K562 (cell line): ENCODE measurements at regions not wholly inside any gene's neighbourhood (a gene's known extent, or its start where the extent isn't known, plus 50 kb on each side); places are given as distances from the start of the nearest gene placed in this dataset.

Experiments used
- CTCF ChIP-seq, 3 experiments: IDR thresholded peaks in 2 of 3; conservative IDR thresholded peaks in 1 of 3; 2 replicates each; pipeline ENCODE4 v1.5.1; 2011 to 2012; ENCODE audit warnings: low read length in 3 of 3, mild to moderate bottlenecking in 3 of 3, control low read depth in 2 of 3, improper control_type of control experiment in 1 of 3, inconsistent platforms in 1 of 3, low read depth in 1 of 3, mixed read lengths in 1 of 3, moderate library complexity in 1 of 3; ENCODE audit not compliant: insufficient read depth in 2 of 3
- DIDO1 ChIP-seq: fragments of 450-650 bp; IDR thresholded peaks from 2 replicates; pipeline ENCODE4 v1.6.1; 2016; ENCODE audit warnings: low read depth, missing biosample characterization, missing genetic modification characterization
- EHMT2 ChIP-seq: fragments of 450-650 bp; IDR thresholded peaks from 2 replicates; pipeline ENCODE4 v1.6.1; 2018; ENCODE audit warnings: antibody characterized with exemption
- EZH2 ChIP-seq: IDR thresholded peaks from 2 replicates; pipeline ENCODE4 v1.6.1; 2012; ENCODE audit warnings: low read depth, mild to moderate bottlenecking, inconsistent platforms, low read length, borderline replicate concordance
- KDM1A ChIP-seq, 2 experiments: fragments of 450-650 bp; IDR thresholded peaks; 2 replicates each; pipeline ENCODE4 v1.6.1; 2016; ENCODE audit warnings: mild to moderate bottlenecking in 2 of 2
- POLR2AphosphoS5 ChIP-seq: IDR thresholded peaks from 2 replicates; pipeline ENCODE4 v1.6.1; 2011; ENCODE audit warnings: mild to moderate bottlenecking, low read depth, low read length, moderate library complexity; ENCODE audit not compliant: control insufficient read depth, insufficient read depth
- RNF2 ChIP-seq: sonication (generic); IDR thresholded peaks from 2 replicates; pipeline ENCODE4 v1.6.1; 2016
- STAG1 ChIP-seq: sonication (generic); formaldehyde crosslinking; IDR thresholded peaks from 2 replicates; pipeline ENCODE4 v1.5.0; 2020; ENCODE audit warnings: missing genetic modification reagents, borderline replicate concordance
- ZFX ChIP-seq: sonication (generic); formaldehyde crosslinking; IDR thresholded peaks from 2 replicates; pipeline ENCODE4 v1.8.0; 2022; ENCODE audit warnings: mild to moderate bottlenecking, missing genetic modification reagents, moderate library complexity
- TF ChIP-seq, protein P1 (sequence below): fragments of 450-650 bp; IDR thresholded peaks from 2 replicates; pipeline ENCODE4 v1.7.1; 2018; ENCODE audit warnings: mild to moderate bottlenecking, low read depth; ENCODE audit not compliant: partially characterized antibody

- TF ChIP-seq EZH2 (no peak), POLR2AphosphoS5 (no peak), DIDO1 (no peak), RNF2 (no peak), EHMT2 (no peak), ZFX (CRISPR knock-in tag) (no peak), CTCF (IDR thresholded peaks at IDR 0.05 in 2 of 3, conservative IDR thresholded peaks at IDR 0.05 in 1 of 3; ENCODE audit: insufficient read depth in 2 of 3, low read depth in 1 of 3, low read length in 3 of 3) (no peak), STAG1 (CRISPR knock-in tag) (no peak), KDM1A (IDR thresholded peaks at IDR 0.05) (no peak)
- TF ChIP-seq, protein P1, sequence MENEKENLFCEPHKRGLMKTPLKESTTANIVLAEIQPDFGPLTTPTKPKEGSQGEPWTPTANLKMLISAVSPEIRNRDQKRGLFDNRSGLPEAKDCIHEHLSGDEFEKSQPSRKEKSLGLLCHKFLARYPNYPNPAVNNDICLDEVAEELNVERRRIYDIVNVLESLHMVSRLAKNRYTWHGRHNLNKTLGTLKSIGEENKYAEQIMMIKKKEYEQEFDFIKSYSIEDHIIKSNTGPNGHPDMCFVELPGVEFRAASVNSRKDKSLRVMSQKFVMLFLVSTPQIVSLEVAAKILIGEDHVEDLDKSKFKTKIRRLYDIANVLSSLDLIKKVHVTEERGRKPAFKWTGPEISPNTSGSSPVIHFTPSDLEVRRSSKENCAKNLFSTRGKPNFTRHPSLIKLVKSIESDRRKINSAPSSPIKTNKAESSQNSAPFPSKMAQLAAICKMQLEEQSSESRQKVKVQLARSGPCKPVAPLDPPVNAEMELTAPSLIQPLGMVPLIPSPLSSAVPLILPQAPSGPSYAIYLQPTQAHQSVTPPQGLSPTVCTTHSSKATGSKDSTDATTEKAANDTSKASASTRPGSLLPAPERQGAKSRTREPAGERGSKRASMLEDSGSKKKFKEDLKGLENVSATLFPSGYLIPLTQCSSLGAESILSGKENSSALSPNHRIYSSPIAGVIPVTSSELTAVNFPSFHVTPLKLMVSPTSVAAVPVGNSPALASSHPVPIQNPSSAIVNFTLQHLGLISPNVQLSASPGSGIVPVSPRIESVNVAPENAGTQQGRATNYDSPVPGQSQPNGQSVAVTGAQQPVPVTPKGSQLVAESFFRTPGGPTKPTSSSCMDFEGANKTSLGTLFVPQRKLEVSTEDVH: no peak
These were observed 178.8 kb upstream of the TWIST2 start for GRCh38 chr2:238669046-238669445.
